Endothelial cell of umbilical vein (primary cell): ENCODE measurements at regions not wholly inside any gene's neighbourhood (a gene's known extent, or its start where the extent isn't known, plus 50 kb on each side); places are given as distances from the start of the nearest gene placed in this dataset.

Source experiments
- BruUV-seq: library from RNA; stranded (reverse); fragments of 400-500 nt; replicated peaks from 2 replicates; lab custom pipeline; 2021; lab: Mats Ljungman, UMichigan
- CTCF ChIA-PET: fragments of 300-600, 350-600 bp; sonication (Branson Sonifier 250); formaldehyde crosslinking; loops from one replicate; lab custom pipeline; 2021; ENCODE audit warnings: antibody characterized with exemption, inconsistent platforms; lab: Charles Lee
- POLR2A ChIA-PET: fragments of 300-600, 350-600 bp; sonication (Branson Sonifier 250); formaldehyde crosslinking; loops from one replicate; lab custom pipeline; 2021; ENCODE audit warnings: antibody characterized with exemption, inconsistent platforms; lab: Charles Lee
- DNase-seq: peaks from one replicate; pipeline ENCODE4 v3.0.0-alpha.2; 2011; ENCODE audit warnings: low read depth, low spot score
- FAIRE-seq: peaks from 2 replicates; lab custom pipeline; 2011; peaks lifted over from hg19 to GRCh38; lab: Jason Lieb, UNC
- H2AFZ ChIP-seq: 2 replicates; pipeline ENCODE4 v1.6.0; 2012; ENCODE audit warnings: low read depth, low read length, control low read depth, inconsistent platforms
- H3K27ac ChIP-seq: 2 replicates; pipeline ENCODE4 v1.5.1; 2011; ENCODE audit warnings: low read depth, mild to moderate bottlenecking, control low read depth, low read length, moderate library complexity; ENCODE audit not compliant: insufficient read depth
- H3K27me3 ChIP-seq, 2 experiments: 2 replicates each; pipeline versions ENCODE4 v1.6.0 to v1.6.1; 2011; ENCODE audit warnings: low read length in 2 of 2, mixed read lengths in 1 of 2; ENCODE audit not compliant: control insufficient read depth in 2 of 2, insufficient read depth in 2 of 2
- H3K36me3 ChIP-seq, 2 experiments: 2 replicates in 1 of 2; 3 replicates in 1 of 2; pipeline ENCODE4 v1.5.1; 2011; ENCODE audit warnings: low read length in 2 of 2, mild to moderate bottlenecking in 1 of 2, moderate library complexity in 1 of 2; ENCODE audit not compliant: control insufficient read depth in 2 of 2, insufficient read depth in 2 of 2; ENCODE audit errors: extremely low read depth in 1 of 2
- H3K4me1 ChIP-seq: 3 replicates; pipeline ENCODE4 v1.5.1; 2011; ENCODE audit warnings: mild to moderate bottlenecking, low read length; ENCODE audit not compliant: control insufficient read depth, insufficient read depth; ENCODE audit errors: extremely low read depth
- H3K4me2 ChIP-seq: 2 replicates; pipeline ENCODE4 v1.6.1; 2011; ENCODE audit warnings: low read length, control low read depth, mixed read lengths; ENCODE audit not compliant: insufficient read depth
- H3K4me3 ChIP-seq, 3 experiments: fragments of 200-600 bp in 1 of 3; sonication (generic), shearing (Covaris generic) in 1 of 3; replicated peaks in 1 of 3; 2 replicates each; pipeline ENCODE4 v1.5.1; 2011 to 2016; ENCODE audit warnings: control low read depth in 3 of 3, low read length in 3 of 3, mild to moderate bottlenecking in 2 of 3, inconsistent platforms in 1 of 3, low read depth in 1 of 3, moderate library complexity in 1 of 3; ENCODE audit not compliant: insufficient read depth in 1 of 3
- H3K79me2 ChIP-seq: 2 replicates; pipeline ENCODE4 v1.6.0; 2012; ENCODE audit warnings: low read length, inconsistent platforms; ENCODE audit not compliant: control insufficient read depth, insufficient read depth
- H3K9ac ChIP-seq: replicated peaks from 2 replicates; pipeline ENCODE3; 2011; ENCODE audit warnings: low read length, control low read depth; ENCODE audit not compliant: insufficient read depth; ENCODE audit errors: extremely low read depth
- H3K9me1 ChIP-seq: replicated peaks from 3 replicates; pipeline ENCODE4 v1.6.0; 2011; ENCODE audit warnings: mild to moderate bottlenecking, low read length; ENCODE audit not compliant: control insufficient read depth, insufficient read depth; ENCODE audit errors: extremely low read depth
- H3K9me3 ChIP-seq: replicated peaks from 2 replicates; pipeline ENCODE4 v1.5.1; 2012; ENCODE audit warnings: low read length, inconsistent platforms; ENCODE audit not compliant: control insufficient read depth, insufficient read depth
- H4K20me1 ChIP-seq: replicated peaks from 2 replicates; pipeline ENCODE3; 2011; ENCODE audit warnings: mild to moderate bottlenecking, low read length; ENCODE audit not compliant: control insufficient read depth, insufficient read depth; ENCODE audit errors: extremely low read depth
- EZH2 ChIP-seq: IDR thresholded peaks from 2 replicates; pipeline ENCODE4 v1.6.1; 2012; ENCODE audit warnings: borderline replicate concordance, low read depth, mild to moderate bottlenecking, moderate library complexity, low read length, inconsistent platforms; ENCODE audit not compliant: severe bottlenecking
- FOS ChIP-seq: IDR thresholded peaks from 2 replicates; pipeline ENCODE4 v1.6.1; 2011; ENCODE audit warnings: mild to moderate bottlenecking, low read length, moderate library complexity, borderline replicate concordance; ENCODE audit not compliant: insufficient read depth
- GATA2 ChIP-seq: IDR thresholded peaks from 2 replicates; pipeline ENCODE4 v1.7.0; 2011; ENCODE audit warnings: low read depth, mild to moderate bottlenecking, moderate library complexity, mixed read lengths, low read length; ENCODE audit not compliant: insufficient read length, insufficient read depth
- JUN ChIP-seq: IDR thresholded peaks from 2 replicates; pipeline ENCODE4 v1.6.1; 2011; ENCODE audit warnings: borderline replicate concordance, low read depth; ENCODE audit not compliant: insufficient read length, insufficient read depth
- MYC ChIP-seq: IDR thresholded peaks from one replicate; pipeline ENCODE4 v1.6.1; 2011; ENCODE audit warnings: mild to moderate bottlenecking, low read depth, low read length
- POLR2A ChIP-seq: IDR thresholded peaks from 2 replicates; pipeline ENCODE4 v1.6.1; 2012; ENCODE audit warnings: low read depth, mild to moderate bottlenecking, control low read depth, low read length
- POLR2AphosphoS5 ChIP-seq: IDR thresholded peaks from 2 replicates; pipeline ENCODE4 v1.6.1; 2012; ENCODE audit warnings: low read depth, mild to moderate bottlenecking, control low read depth, low read length, moderate library complexity; ENCODE audit not compliant: insufficient read depth
- dilution Hi-C: fragments of 300-500 bp; cut with MboI; formaldehyde crosslinking; loops from one replicate; pipeline ENCODE4 v1.15.0; 2019; ENCODE audit warnings: low sequenced_read_pairs; ENCODE audit not compliant: extremely low pct_ligation_motif_present
- intact Hi-C: fragments of 100-400 bp; cut with micrococcal nuclease; formaldehyde crosslinking; loops from one replicate; pipeline ENCODE4 v1.10.0; 2022
- TF ChIP-seq, protein P1 (sequence below), 2 donors: IDR thresholded peaks; 1 replicate in 1 of 2; 2 replicates in 1 of 2; pipeline ENCODE4 v1.5.1; 2011; ENCODE audit warnings: low read length in 2 of 2, mild to moderate bottlenecking in 2 of 2, moderate library complexity in 2 of 2, control low read depth in 1 of 2, inconsistent platforms in 1 of 2, low read depth in 1 of 2; ENCODE audit not compliant: insufficient read depth in 1 of 2; ENCODE audit errors: extremely low read depth in 1 of 2
- TF ChIP-seq, protein P2 (sequence below): IDR thresholded peaks from 2 replicates; pipeline ENCODE4 v1.6.1; 2011; ENCODE audit not compliant: insufficient read depth, insufficient read length

DNA sequence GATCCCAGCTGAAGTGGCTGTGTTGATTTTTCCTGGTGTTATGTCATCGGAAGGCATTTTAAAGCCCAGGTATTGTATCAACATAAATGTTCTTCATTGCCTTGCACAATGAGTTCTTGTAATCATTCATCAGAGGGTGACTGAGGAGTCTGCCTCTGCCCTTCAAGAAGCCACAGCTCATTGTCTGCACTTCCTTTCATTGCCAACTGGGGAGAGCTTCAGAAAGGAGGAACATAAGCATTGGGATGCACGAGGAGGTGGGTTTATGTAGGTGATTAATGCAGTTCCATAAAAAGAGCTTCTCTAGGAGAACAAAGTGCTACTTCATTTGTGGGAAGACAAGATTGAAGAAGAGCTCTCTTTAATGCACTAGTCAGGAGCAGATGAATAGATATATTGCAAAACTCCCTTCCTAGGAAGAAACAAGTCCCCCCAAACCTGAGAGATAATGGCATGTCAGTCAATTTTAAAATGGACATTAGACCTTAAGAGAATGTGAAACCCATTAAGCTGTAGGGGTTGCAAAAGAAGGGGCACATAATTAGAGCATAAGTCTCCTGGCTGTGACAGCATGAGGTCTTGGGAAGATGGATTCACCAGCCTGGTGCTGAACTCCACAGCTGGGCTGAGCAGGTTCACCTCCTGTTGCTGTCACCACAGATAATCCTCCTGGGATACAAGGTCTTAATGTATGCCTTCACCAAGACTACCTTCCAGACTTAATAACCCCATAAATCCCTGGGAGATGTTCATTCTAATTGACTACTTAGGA lies 124.6 kb downstream of the BACH1 start:
- POLR2A ChIA-PET, result no interaction called here
- Histone ChIP-seq H3K9me1 (no peaks in the 10 kb centered on the region), H3K36me3 (no peaks in the 10 kb centered on the region), H2AFZ (no peak overlapping the region), H3K79me2 (no peaks in the 10 kb centered on the region), H3K4me3 (no peak overlapping the region), H3K4me1 (no peaks in the 10 kb centered on the region), H3K4me2 (no peak overlapping the region), H3K27ac (no peak overlapping the region), H3K9me3 (no peaks in the 10 kb centered on the region), H3K27me3 (no peaks in the 10 kb centered on the region), H3K9ac (no peak overlapping the region), H4K20me1 (no peaks in the 10 kb centered on the region)
- FAIRE-seq, result no peak
- BruUV-seq, result no TSS peak
- CTCF ChIA-PET, result interaction anchor here (1.1 to 1.6 kb wide), 2 partner anchors 26 to 56 kb away, joined by 3 to 6 read pairs; no protein-coding TSS in a partner anchor
- no peak for TF ChIP-seq EZH2
- TF ChIP-seq JUN, result no peak
- TF ChIP-seq GATA2, result no peak
- TF ChIP-seq, protein P1, sequence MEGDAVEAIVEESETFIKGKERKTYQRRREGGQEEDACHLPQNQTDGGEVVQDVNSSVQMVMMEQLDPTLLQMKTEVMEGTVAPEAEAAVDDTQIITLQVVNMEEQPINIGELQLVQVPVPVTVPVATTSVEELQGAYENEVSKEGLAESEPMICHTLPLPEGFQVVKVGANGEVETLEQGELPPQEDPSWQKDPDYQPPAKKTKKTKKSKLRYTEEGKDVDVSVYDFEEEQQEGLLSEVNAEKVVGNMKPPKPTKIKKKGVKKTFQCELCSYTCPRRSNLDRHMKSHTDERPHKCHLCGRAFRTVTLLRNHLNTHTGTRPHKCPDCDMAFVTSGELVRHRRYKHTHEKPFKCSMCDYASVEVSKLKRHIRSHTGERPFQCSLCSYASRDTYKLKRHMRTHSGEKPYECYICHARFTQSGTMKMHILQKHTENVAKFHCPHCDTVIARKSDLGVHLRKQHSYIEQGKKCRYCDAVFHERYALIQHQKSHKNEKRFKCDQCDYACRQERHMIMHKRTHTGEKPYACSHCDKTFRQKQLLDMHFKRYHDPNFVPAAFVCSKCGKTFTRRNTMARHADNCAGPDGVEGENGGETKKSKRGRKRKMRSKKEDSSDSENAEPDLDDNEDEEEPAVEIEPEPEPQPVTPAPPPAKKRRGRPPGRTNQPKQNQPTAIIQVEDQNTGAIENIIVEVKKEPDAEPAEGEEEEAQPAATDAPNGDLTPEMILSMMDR (IDR thresholded peaks at IDR 0.05; ENCODE audit: extremely low read depth in 1 of 2, insufficient read depth in 1 of 2, low read depth in 1 of 2, low read length in 2 of 2), result no peak
- no peak for TF ChIP-seq MYC
- TF ChIP-seq, protein P2, sequence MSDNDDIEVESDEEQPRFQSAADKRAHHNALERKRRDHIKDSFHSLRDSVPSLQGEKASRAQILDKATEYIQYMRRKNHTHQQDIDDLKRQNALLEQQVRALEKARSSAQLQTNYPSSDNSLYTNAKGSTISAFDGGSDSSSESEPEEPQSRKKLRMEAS, result no peak
- no peak for TF ChIP-seq FOS
- TF ChIP-seq POLR2A, result no peak
- TF ChIP-seq POLR2AphosphoS5, result no peak
- intact Hi-C loops, result no loop called here
- dilution Hi-C loops, result no loop called here
- DNase-seq, result no peak
